ELR (cell line): ENCODE measurements at regions not wholly inside any gene's neighbourhood (a gene's known extent, or its start where the extent isn't known, plus 50 kb on each side); places are given as distances from the start of the nearest gene placed in this dataset.

Source experiments
- DNase-seq: peaks from one replicate; pipeline ENCODE4 v3.0.0-alpha.2; 2015; ENCODE audit warnings: low read depth

DNA sequence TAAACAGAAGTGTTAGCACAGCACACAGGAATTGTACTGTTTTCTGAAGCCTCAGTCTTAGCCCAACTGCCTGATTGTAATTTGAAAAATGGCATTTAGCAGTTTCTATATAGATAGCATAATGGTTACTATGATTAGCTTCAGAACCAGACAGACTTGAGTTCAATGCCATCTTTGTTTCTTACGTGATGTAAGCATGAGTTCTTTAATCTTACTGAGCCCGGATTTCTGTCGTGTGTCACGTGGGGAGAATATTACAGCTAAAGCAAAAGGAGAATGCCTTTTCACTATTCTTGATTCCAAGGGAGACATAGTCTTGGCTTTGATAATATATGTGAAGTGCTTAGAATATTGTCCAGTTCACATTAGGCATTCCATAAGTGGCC lies 407.3 kb downstream of the STIM2 start:
- no peak for DNase-seq

DNA sequence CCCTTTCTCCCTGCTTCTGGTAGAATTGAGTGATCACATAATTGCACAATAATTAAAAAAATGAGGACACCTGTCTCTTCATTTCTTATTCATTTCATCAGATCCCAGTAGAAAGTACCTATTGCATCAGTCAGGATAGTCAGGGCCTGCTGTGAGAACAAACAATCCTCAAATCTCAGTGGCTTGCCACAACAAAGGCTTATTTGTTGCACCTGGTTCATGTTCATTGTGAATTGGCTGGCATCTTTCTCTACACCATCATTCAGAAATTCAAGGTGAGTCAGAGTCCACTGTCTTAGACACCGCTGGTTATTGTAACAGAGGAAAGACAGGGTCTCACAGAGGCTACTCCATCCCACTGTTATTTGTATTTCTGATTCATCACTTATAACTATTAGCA lies 409.8 kb downstream of the STIM2 start:
- DNase-seq = no peak

- no peak for DNase-seq
Measured at GRCh38 chr4:27271555-27271954, 410.9 kb downstream of the STIM2 start.

DNA sequence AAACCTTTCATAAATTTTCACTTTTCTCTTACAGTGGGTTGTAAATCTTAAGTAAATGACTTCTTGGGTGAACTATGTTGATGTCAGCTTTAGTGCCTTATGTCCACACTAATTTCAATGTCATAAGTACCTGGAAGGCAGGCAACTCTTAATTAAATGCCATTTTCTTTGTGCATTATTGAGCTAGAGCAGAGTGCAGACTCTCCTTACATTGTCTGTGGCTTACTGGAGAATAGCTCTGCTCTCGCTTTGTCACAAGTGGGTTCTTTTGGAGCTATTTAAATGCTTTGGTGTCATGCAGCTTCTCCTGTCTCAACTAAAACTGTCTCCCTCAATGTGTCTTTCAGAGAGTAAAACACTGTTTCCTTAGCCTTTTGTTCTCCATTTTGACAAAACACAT lies 411.6 kb downstream of the STIM2 start:
- no peak for DNase-seq

GRCh38 chr4:27276307-27277073 lies 415.8 kb downstream of the STIM2 start:
- DNase-seq = no peak

DNA sequence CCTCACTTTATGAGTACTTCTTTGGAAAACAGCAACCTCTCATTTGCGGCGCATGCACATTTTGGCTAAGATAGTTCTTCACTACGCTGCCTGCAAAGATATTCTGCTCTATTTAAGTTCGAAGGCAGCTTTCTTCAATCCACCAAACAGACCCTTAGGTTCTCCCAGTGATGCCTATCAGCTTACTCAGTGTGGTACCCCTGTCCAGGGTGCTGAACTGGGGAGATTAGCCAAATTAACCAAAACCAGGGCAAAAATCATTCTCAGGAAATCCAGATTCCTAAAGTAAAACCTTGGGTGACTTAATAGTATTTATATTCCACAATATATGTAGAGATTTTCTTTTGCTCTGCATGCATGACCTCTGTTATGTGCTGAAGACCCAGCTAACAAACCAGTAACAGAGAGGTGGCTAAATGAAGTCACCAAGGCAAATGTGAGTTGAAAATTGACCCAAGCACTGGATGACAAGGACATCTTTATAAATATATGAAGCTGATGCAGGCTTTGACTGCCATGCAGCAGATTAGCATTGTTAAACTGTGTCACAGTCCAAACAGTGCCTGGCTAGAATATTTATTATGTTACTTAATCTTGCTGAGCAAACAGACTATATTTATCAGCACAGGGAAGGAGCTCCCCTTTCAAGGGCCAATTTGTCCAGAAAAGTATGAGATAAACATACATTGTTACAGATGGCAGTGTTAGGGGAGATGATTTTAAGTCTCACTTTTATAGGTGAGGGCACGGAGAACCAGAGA lies 418.2 kb downstream of the STIM2 start:
- peak; percentile 54 for DNase-seq

DNA sequence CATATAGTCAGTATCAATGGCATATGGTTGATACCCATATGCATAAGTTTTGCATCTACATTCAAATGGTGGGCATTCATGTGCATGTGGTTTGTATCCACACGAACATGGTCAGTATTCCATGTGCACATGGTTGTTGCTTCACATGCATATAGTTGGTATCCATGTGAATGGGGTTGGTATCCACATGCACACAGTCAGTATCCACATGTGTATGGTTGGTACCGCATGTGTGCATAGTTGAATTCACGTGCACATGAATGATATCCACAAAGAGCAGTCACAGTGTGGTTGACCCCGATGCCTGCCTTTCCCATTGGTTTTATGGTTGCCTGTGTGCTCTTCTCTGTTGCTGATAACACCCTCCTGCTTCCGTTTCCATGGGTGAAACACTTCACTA lies 427.9 kb downstream of the STIM2 start:
- DNase-seq = no peak

GRCh38 chr4:27289704-27290103 lies 429.1 kb downstream of the STIM2 start:
- no peak for DNase-seq

DNA sequence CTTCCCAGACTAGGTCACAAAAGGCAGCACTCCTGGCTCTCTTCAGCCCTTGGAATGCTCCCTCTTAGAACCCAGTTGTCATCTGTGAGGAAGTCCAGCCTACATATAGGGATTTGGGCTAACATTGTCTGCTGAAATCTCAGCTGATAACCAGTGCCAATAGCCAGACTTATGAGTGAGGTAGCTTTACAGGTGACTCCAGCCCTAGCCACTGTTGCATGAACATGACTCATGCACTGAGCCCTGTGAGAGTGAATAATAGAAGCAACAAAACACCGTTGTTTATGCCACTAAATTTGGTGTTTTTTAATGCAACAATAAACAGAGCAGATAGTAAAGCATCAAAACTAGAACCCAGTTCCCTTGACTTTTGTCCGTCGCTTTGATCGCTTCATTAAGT lies 433.2 kb downstream of the STIM2 start:
- no peak for DNase-seq

GRCh38 chr4:27304751-27305150 lies 444.1 kb downstream of the STIM2 start:
- no peak for DNase-seq

DNA sequence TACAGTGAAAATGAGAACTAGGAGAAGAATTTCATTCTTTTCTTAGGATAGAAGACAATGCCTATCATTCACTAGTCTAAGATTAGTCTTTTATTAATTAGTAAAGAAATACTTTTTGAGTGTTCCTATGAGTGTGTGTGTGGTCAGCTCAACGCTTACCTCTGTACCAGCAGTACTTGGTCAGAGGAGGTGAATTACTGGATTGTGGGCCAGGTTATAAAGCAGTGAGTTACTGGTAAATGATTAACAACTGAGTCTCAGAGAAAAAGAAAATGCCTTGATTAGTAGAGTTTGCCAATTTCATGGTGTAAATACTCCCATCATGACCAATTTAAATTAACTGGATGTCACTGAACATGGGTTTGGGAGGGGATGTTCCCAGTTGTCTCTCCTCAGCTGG lies 444.6 kb downstream of the STIM2 start:
- no peak for DNase-seq

GRCh38 chr4:27308379-27308778 lies 447.7 kb downstream of the STIM2 start:
- no peak for DNase-seq

- DNase-seq = no peak
Measured at GRCh38 chr4:27315625-27316024, 455.0 kb downstream of the STIM2 start.

- DNase-seq = no peak
Measured at GRCh38 chr4:27316176-27316575, 455.5 kb downstream of the STIM2 start.

- peak; percentile 61 for DNase-seq
Measured at GRCh38 chr4:27318740-27319139, 458.1 kb downstream of the STIM2 start.

- DNase-seq = no peak
Measured at GRCh38 chr4:27326991-27327390, 466.4 kb downstream of the STIM2 start.

GRCh38 chr4:27327421-27328181 lies 467.0 kb downstream of the STIM2 start:
- no peak for DNase-seq

- DNase-seq = no peak
Measured at GRCh38 chr4:27338530-27338929, 477.9 kb downstream of the STIM2 start.

DNA sequence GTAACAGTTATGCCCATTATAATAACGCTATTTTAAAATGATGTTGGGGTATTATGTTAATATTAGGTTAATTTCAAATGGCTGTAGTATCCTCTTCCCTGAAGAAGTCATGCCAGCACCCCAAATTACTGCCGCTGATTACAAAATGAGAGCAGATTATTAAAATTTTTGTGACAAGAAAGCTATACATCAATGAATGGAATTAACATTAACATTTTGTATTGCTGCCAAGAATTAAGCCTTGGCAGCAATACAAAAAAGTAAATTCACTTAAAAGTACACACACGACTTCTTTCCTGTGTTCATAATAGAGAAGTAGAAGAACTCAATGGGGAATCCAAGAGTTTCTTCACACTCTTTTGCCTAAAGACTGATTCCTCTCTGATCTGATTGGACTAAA lies 482.8 kb downstream of the STIM2 start:
- DNase-seq = no peak

DNA sequence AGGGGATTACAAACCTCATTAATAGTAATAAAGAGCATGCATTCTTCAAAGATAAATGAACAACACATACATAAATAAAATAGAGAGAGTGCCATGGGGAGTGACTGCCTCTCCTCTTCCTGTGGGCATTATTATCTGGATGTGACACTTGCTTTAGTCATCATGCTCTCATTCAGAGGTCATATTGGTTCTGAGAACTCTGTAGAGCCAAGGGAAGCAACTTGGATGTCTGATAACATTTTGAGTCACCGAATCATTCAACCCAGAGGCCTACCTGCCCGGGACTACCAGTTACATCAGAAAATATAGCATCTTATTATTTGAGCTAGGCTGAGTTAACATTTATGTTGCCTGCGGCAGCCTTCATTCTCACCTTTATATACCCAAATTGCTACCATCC lies 489.5 kb downstream of the STIM2 start:
- DNase-seq = peak; percentile 89

GRCh38 chr4:27357283-27357682 lies 496.6 kb downstream of the STIM2 start:
- peak; percentile 61 for DNase-seq

DNA sequence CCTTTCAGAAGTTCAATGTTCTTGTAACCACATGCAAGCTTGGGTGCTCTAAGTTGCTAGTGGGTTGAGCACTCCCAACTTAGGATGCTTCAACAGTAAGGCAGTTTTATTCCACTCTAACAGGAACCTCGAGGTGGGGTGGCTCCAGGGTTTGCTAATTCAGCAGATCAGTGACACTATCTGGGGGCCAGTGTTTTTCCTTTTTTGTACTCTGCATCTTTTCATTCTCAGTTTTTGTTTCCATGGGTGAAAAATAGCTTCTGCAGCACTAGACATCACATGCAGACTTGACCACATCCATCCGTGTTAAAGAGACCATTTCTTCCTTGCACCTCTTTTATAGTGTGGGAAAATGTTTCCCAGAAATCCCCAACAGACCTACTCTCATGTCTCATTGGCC lies 497.6 kb downstream of the STIM2 start:
- DNase-seq = no peak

DNA sequence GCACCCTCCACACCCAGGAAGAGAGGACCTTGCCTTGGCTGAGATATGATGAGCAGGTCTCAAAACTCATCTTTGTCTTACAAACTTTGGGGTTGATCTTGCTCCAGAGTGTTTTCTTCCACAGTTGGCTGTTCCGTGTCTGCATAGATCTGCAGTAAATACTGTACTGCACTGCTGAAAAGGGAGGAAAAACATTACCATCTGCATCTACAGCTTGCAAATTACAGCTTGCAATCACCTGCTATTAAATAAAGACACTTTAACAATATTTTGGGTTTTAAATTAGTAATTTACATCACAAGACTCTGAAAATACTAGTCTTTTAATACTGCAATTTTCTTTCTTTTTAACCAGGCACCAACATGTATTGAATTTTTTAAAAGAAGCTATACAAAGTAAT lies 499.5 kb downstream of the STIM2 start:
- DNase-seq = no peak
